GM12873 (cell line): ENCODE measurements at regions not wholly inside any gene's neighbourhood (a gene's known extent, or its start where the extent isn't known, plus 50 kb on each side); places are given as distances from the start of the nearest gene placed in this dataset.

ENCODE experiments used
- CTCF ChIP-seq: IDR thresholded peaks from 2 replicates; pipeline ENCODE4 v1.5.1; 2012; ENCODE audit warnings: low read depth, mild to moderate bottlenecking, moderate library complexity, low read length, control low read depth; ENCODE audit not compliant: insufficient read depth; ENCODE audit errors: missing control alignments

GRCh38 chr2:21288299-21288698 lies 164.5 kb downstream of the TDRD15 start:
- no peak for TF ChIP-seq CTCF

GRCh38 chr2:21288739-21289520 lies 165.2 kb downstream of the TDRD15 start:
- TF ChIP-seq CTCF, result no peak

- no peak for TF ChIP-seq CTCF
These were observed 165.8 kb downstream of the TDRD15 start for GRCh38 chr2:21289551-21289950.

- TF ChIP-seq CTCF, result no peak
These were observed 166.2 kb downstream of the TDRD15 start for GRCh38 chr2:21289989-21290388.

- TF ChIP-seq CTCF, result no peak
These were observed 167.7 kb downstream of the TDRD15 start for GRCh38 chr2:21291426-21291825.

- no peak for TF ChIP-seq CTCF
These were observed 170.7 kb downstream of the TDRD15 start for GRCh38 chr2:21294446-21294845.

- no peak for TF ChIP-seq CTCF
These were observed 175.6 kb downstream of the TDRD15 start for GRCh38 chr2:21299411-21299810.
